ENCODE measurements at regions not wholly inside any gene's neighbourhood (a gene's known extent, or its start where the extent isn't known, plus 50 kb on each side); places are given as distances from the start of the nearest gene placed in this dataset.
"Not testable (repeated sequence)": the region's sequence is repeated elsewhere in the genome, so short reads cannot be mapped to it uniquely, and the experiment has no call there.

DNA sequence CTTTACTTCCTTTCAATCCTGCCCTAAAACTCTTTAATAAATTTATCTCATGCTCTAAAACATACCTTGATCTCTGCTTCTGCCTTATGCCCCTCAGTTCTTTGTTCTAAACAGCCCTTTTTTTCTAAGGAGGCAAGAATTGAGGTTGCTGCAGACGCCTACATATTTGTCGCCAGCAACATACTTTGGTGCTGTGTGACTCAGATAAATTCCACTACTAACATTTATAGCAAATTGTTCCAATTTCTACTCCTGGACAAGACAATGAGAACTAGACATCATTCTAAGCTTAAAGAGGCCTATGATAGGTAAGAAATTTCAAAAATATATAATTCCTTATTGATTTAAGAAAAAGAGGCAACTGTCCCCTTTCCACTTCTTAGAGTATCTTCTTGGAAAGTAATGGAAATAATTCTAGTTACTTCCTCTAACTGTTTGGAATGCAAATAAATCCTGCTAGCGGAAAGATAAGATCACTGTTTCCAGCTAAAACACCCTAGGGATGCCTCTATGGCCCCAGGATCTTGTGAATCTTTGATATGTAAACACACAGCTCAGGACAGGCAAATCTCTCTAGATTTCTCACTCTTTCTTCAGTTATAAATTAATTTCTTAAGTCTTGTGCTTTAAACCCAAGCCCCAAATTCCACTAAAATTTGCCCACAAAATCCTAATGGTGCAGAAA lies 869.1 kb downstream of the KCNT2 start:
- no peak for DNase-seq

- no peak for DNase-seq
These were observed 873.1 kb downstream of the KCNT2 start for GRCh38 chr1:195735140-195735539.

GRCh38 chr1:195733826-195734225 lies 874.4 kb downstream of the KCNT2 start:
- no peak for DNase-seq

GRCh38 chr1:195733408-195733807 lies 874.8 kb downstream of the KCNT2 start:
- no peak for DNase-seq

GRCh38 chr1:195731385-195731784 lies 876.9 kb downstream of the KCNT2 start:
- no peak for DNase-seq

DNA sequence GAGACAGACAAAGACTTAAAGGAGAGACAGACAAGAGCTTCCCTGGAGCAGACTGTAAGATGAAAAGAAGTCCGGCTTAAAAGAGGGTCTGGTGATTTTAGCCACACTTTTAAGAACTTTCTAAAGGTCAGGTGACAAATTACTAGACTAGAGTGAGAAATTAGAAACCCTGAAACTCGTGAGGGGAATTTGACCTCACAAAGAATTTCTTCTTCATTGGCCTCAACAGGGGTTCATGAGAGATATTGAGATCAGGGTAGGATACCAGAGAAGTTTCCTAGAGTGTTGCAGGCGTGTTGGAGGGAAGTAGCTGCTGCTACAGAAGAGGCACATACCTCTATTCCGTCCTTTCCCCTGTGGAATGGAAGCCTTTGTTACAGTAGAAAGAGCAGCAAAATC lies 884.4 kb downstream of the KCNT2 start:
- no peak for DNase-seq

DNA sequence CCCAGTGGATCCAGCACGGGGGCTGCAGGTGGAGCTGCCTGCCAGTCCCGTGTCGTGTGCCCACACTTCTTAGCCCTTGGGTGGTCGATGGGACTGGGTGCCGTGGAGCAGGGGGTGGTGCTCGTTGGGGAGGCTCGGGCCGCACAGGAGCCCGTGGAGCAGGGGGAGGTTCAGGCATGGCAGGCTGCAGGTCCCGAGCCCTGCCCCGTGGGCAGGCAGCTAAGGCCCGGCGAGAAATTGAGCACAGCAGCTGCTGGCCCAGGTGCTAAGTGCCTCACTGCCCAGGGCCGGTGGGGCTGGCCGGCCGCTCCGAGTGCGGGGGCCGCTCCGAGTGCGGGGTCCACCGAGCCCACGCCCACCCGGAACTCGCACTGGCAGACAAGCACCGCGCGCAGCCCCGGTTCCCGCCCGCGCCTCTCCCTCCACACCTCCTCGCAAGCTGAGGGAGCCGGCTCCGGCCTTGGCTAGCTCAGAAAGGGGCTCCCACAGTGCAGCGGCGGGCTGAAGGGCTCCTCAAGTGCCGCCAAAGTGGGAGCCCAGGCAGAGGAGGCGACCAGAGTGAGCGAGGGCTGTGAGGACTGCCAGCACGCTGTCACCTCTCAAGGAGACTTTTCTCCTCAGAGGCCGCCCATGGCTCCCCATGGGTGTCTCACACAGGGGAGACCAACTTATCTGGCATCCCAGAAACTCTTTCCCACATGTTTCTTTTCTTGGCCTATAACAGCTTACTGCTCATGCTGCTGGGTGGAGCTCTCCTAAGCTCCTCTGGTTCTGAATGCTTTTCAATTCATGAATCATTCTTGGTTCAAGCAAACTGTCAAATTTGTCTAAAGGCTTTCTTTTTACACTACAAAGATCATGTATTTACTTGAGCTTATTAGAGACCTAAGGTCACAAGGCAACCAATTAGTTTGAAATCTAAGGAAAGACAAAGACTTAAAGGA lies 885.1 kb downstream of the KCNT2 start:
- not testable (repeated sequence) for DNase-seq

DNA sequence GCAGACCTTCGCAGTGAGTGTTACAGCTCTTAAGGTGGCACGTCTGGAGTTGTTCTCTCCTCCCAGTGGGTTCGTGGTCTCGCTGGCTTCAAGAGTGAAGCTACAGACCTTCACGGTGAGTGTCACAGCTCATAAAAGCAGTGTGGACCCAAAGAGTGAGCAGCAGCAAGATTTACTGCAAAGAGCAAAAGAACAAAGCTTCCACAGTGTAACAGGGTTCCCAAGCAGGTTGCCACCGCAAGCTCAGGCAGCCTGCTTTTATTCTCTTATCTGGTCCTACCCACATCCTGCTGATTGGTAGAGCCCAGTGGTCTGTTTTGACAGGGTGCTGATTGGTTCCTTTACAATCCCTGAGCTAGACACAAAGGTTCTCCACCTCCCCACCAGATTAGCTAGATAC lies 886.1 kb downstream of the KCNT2 start:
- DNase-seq, result not testable (repeated sequence)

- DNase-seq, result no peak
These were observed 886.8 kb downstream of the KCNT2 start for GRCh38 chr1:195721210-195721971.

DNA sequence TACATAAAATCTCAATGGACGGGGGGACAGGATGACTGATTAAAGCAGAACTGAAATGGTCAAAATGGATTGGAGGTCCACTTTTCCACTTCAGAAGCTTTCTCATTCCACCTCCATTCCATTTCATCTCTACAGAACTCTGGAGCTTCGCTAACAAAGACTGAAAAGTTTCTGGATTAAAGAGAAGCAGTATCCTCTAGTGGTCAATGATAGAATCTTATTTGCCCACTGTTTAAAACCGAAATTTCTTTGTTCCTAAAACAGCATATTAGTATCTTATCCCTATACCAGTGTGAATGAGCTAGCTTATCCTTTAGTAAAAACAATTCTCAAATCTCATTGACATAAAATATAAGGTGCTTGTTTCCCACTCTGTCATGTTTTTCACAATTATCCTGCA lies 890.6 kb downstream of the KCNT2 start:
- DNase-seq, result no peak

GRCh38 chr1:195715652-195716051 lies 892.6 kb downstream of the KCNT2 start:
- no peak for DNase-seq

DNA sequence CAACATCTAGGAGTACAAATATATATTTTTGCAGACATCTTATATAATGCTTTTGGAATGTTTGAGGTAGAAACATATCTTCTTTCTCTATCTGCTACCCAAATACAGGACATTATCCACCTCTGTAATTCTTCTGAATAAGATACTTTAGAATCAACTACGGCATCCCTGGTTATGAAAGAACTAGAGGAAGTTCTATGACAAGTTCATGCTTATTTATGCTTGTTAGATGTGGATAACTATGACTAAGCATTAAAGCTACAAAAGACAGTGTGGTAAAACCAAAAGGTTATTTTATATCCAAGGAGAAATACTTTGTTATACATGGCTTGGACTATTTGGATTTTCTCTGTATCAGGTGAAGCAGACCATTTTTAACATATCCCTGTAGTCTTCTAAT lies 894.0 kb downstream of the KCNT2 start:
- DNase-seq, result no peak

GRCh38 chr1:195709821-195710220 lies 898.4 kb downstream of the KCNT2 start:
- no peak for DNase-seq

DNA sequence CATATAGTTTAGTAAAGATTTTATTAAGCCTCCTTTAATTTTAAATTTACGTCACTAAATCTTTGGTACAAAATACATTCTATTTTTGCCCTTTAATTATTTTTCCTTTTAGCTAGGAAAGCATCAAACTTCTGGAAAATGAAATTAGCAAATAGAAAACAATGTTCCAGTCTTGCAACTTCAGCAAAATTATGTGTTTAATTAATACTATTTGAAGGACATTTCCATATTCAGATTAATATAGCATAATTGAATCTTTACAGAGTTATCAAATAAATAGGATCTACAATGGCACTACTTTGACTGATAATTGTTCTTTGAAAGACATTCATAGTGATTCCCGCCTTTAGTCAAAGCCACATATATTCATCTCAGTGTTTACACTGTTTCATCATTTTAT lies 904.2 kb downstream of the KCNT2 start:
- no peak for DNase-seq

DNA sequence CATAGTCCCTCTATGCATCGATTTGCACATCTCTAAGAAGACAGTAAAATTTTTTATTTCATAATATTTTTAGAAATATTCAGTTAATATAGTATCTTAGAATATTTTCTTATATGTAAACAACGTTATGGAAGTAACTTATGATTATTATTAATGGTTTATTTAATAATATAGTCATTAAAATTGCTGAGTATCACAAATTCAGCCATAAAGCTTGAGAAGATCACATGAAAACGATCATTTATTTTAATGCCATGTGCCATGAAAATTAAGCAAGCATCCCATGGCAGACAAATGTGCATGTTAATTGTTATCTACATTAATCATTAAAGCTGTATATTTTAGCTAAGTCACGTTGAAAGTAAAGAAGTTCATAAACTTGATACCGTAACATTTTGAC lies 907.1 kb downstream of the KCNT2 start:
- DNase-seq, result no peak

DNA sequence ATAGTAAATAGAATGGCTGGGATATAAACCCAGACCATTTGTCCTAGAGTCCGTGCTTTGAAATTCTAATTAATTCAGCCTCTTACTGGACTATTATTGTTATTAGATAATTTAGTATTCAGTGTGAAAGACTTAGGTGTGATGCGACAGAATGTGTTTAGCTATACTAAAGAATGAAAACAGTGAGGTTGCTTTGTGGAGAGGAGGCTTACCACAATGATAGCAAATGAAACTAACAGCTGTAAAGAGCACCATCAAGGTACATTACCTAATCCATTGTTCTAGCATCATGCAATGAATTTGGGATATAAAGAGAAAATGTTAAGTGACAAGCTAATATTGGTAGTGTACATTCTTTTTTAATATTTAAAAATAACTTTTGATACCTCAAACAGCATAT lies 911.1 kb downstream of the KCNT2 start:
- DNase-seq, result no peak

DNA sequence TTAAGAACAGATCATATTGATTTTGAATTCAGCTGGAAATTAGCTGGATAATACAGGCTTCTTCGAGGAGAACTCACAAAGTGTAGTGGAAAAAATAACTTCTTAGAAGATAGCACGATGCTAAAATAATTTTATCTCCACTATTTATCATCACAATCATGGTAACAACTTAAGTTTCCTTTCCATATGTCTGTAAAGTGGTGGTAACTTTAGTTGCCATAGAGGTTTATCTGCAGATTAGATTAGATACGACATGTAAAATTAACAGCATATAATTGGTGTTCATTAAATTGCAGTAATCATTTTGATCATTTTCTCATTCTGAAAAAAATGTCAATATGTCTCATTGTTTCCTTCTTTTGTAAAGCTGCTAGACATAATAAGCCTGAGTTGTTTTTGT lies 921.5 kb downstream of the KCNT2 start:
- DNase-seq, result no peak

DNA sequence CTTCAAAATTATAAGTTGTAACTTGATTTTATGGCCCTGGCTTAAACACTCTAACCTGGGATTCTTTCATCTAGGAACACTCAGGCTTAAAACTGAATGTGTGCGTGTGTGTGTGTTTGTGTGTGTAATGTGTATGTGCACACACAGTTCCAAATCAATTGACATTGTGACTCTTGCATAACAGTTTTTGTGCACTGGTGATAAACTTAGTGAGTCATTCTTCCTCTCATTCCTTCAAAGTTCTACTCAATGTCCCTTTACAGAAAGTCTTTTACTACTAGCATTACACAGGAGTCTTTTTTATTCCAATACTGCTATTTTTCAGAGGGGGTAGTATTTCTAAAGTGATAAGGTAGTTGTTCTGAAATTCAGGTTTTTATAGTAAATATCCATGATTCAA lies 943.6 kb downstream of the KCNT2 start:
- DNase-seq, result no peak

DNA sequence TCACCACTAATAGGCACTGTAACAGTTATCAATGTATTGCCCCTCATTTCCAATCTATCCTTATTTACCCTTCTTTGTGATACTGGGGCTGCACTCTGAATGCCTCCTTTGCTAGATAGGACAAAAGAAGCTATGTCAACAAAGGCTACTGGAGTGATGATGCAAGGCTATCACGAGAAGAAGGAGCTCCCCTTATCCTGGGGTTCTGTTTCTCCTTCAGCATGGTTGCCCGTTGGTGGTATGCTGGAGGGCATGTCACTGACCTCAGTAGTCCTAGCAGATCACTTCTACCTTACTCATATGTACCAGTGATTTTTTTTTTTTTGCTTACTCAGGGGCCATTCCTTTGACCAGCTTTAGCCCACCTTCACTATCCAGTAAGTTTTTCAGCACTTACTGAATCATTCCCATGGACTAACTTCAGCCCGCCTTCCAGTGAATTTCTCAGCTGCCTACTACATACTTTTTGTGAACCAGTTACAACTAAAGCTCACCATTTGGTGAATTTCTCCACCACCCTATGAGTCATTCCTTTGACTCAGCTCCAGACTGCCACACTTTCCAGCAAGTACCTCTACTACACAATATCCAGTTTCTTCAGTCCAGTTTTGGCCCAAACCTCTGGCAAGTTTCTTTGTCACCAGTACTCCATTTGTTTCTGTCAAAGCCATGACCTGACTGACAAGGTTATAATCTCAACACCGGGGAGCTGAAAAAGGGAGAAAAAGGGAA lies 944.5 kb downstream of the KCNT2 start:
- DNase-seq, result no peak

DNA sequence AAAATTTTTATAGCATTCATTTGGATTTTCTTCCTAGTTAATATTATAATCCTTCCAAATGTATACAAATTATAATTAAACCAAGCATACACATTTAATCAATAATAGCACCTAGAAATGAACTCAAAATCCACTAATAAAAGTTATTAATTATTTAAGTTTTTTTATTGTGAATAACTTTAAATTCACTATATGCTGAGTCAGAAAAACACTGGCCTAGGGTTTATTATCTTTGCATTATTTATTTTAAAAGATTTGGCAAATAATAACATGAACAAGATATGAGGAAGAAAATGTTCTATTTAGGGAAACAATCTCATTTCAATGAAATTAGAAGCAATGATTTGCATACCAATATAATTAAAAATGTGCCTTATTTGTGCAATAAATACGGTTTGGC lies 951.5 kb downstream of the KCNT2 start:
- no peak for DNase-seq

DNA sequence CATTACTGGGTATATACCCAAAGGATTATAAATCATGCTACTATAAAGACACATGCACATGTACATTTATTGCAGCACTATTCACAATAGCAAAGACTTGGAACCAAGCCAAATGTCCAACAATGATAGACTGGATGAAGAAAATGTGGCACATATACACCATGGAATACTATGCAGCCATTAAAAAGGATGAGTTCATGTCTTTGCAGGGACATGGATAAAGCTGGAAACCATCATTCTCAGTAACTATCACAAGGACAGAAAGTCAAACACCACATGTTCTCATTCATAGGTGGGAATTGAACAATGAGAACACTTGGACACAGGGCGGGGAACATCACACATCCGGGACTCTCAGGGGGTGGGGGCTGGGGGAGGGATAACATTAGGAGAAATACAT lies 959.4 kb downstream of the KCNT2 start:
- not testable (repeated sequence) for DNase-seq

DNA sequence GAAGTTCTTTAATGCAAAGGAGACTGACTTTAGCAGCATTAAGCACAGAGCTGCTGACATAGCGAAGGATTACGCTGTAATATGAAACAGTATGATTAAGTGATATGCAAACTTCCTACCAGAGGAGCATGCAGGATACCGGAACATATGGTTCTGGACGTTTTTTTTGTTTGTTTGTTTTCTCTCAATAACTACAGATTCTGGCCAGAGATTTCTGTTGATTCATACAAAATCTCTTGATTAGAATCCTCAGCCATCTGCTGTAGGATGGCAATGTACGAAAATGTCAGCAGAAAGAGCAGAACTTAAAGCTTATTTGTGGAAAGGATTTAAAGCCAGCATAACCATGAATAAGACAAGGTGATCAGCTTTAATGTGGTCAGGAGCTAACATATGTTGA lies 970.7 kb downstream of the KCNT2 start:
- DNase-seq, result no peak

- no peak for DNase-seq
These were observed 990.0 kb downstream of the KCNT2 start for GRCh38 chr1:195618287-195618686.
